HG03457 (cell line): ENCODE measurements at regions not wholly inside any gene's neighbourhood (a gene's known extent, or its start where the extent isn't known, plus 50 kb on each side); places are given as distances from the start of the nearest gene placed in this dataset.

ENCODE experiments used
- ATAC-seq: cut with Tn5 transposase; IDR thresholded peaks from one replicate; pipeline ENCODE4 v1.9.1; 2021; ENCODE audit warnings: moderate number of reproducible peaks; ENCODE audit not compliant: unreplicated experiment

DNA sequence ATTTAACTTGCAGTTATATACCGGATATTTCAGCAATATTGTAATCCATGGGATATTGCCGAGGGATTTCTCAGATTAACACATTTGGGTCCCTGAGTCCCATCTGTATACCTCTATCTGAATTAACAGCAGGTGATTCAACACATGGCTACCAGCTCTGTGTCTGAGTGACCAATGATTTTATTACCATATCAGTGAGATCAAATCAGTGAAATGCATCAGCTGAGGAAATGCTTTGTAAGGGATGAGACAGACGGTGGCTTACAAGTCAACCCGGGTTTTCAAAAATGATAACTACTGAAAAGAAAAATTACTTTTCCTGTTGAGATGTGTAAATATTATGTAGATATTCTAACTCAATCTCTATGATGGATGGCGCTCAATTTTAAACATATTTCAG lies 504.1 kb upstream of the PKN2 start:
- no peak for ATAC-seq

DNA sequence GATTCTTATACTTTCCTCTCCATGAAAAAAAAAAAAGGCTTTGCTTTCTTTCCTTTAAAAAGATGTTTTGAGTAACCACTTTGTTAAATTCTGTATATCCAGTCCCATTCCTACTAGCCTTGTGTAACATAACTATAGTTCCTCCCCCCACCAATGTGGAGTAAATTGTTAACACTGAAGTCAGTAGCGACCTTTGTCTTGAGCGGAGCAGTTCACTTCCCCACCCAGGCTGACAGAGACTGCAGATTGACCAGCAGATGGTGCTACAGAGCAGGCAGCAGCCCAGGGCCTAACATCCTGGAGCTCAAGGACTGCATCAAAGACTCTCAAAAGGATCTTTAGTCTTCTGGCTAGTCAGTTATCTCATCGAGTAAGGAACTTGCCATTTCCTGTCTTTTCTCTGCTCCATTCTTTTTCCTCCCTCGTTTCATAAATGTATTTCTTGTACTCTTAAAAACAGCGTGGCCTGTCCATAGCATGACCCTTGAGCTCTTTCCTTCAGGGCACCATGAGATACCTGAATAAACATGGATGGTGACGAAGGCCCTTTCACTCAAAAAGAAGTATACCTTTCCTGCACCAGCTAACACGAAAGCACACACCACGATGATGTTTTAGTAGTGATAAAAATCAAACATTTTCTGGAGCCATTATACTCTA lies 503.5 kb upstream of the PKN2 start:
- peak; percentile 95 for ATAC-seq

DNA sequence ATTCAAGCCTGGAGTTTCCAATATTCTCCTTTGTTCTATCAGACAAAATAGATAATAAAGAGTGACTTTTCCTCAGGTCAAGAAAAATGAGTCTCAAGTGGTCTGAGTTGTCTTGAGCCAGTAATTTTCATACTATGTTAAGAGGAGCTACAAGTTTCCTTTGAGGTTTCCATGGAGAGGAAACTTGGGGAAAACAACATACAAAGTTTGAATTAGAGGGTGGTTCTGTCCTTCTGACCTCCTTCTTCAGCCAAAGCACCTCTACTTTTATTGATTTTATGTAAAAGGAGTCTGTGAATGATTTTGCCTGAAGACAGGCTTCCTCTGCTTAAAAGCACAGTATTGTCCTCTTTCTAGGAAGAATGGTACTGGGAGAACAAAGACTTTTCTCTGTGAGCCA lies 497.2 kb upstream of the PKN2 start:
- no peak for ATAC-seq

DNA sequence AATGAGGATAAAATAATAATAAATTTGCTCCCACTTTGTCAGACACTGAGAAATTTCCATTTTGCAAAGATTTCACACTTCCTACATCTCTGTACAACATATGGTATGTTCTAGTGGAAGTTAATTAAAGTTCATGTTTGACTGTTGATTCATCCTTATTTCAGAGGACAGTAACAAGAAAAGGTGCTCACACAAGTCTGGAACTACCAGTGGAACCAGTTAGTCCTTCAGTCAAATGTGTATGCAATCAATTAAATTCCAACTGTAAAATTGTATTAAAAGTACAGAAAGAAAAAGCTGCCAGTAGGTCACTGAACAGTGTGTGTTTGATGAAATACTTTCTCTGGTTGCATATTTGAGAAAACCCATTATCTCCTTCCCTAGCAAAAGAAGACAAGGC lies 496.0 kb upstream of the PKN2 start:
- ATAC-seq, result no peak

DNA sequence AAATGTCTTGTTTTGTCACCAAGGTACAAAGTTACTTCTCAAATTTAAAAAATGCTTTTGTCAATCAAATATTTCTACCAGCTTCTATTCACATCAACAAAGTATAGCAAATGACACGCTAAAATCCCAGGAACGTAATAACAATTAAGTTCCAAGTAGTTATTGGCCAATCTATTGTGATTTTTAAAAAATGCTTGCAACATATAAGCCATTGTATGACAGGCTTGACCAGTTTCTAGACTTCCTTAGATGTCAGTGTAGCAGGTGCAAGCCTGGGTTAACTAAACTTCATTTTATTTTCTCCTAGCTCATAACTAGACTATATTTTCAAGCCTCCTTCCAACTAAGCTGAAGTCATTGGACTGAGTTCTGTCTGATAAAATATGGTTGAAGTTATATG lies 494.5 kb upstream of the PKN2 start:
- no peak for ATAC-seq

DNA sequence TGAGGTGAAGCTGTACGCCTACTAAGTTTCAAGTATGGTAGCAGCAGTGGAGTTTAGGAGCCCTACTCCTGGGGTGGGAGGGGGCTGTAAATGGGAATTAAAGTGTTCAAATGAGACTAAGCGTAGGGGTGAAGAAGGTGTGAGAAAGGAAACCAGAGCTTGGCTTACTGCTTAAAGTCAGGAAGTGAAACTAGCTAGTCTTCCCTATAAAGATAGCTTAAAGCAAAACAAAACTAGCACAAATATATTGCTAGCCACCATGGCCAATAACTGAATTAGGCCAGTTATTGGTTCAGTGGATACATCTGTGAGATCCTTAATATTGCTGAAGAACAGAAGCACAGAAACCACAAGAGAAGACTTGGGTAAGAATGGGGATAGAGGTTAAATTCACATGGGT lies 492.2 kb upstream of the PKN2 start:
- peak; percentile 91 for ATAC-seq

DNA sequence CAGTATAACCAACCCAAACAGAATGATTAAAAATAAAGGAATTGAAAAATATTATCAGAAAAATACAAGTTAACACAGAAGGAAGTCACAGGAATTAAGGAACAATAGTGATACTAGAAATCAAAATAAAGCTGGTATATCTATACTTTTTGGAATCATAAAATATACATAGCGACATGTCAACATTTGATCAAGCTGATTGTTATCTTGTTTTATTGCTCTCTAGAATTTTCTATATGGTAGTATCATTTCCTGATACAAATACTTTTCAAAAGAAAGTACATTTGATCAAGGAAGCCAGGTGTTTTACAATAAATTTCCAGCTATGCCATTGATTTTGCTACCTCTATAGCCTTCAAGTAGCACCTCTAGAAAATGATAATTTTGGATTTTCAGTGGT lies 489.5 kb upstream of the PKN2 start:
- no peak for ATAC-seq

DNA sequence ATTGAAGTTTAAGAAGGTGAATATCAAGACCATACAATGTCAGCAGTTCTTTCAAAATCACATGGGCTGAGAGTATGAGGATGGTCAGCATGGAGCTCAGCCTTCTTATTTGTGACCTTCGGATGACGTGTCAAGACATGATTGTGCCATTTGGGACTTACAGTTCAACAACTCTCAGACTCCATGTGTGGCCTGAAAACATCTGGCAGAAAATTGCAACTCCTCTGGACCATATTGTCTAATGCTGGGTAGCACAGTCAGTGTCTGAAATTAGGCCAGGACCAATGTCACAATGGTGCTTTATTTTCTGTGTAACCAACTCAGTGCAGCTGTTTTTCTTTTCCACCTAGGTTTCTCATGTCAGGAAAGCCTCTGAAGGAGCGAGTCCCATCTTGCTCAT lies 483.5 kb upstream of the PKN2 start:
- no peak for ATAC-seq

DNA sequence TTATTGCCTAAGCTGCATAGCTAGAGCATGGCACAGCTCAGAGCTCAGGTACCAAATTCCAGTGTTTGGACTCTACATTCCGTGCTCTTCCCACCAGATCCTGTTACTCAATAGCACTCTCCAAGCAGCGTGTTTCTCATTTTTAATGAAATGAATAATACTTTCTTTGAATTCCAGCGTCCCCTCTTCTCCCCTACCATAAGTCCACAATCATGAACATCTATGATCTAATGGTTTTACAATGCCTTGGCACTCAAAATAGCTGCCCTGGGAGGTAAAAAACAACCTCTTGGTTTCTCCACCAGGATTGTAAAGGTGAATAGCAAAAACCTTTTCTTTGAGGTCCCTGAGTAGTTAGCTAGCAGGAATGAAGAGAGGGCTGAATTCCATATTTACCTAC lies 480.0 kb upstream of the PKN2 start:
- ATAC-seq, result no peak

DNA sequence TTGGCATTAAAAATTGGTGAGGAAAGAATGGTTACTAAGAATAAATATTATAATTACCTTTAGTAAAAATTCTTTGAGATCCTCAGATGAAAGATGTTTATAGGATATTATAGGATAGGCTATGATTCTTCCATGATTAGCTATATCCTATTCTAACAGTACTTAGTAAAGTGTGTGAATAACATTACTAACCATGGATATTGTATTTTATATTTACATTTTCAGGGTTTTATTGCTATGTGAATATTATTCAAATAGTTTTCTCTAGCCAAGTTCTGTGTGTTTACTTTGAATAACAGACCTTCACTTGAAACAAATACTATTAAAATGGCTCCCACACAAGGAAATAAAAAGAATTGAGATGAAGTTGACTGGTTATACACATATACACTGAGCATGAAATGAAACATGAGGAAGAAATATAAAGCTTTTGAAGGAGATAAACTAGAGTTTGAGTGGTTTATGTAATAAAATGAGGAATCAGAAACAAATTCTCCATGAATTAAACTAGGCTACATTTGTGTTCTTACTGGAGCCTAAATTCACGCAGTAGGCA lies 479.4 kb upstream of the PKN2 start:
- ATAC-seq, result no peak

DNA sequence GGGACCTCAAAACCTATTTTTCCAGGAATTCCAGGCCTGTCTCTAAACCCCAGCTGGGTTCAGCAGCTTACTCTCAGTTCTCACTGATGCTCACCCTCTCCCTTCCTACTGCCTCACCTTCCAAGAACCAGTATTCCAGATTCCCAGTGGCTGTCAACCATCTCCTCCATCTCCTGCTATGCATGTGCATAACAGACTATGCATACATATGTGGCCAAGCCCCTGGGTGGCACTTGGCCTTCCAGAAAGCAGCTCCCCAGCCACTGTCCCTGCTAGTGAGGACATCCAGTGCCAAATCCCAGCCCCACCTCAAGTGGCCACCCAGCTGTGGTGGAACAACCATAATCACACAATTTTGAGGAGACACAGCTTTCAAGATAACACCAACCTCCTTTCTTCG lies 475.7 kb upstream of the PKN2 start:
- ATAC-seq, result no peak

DNA sequence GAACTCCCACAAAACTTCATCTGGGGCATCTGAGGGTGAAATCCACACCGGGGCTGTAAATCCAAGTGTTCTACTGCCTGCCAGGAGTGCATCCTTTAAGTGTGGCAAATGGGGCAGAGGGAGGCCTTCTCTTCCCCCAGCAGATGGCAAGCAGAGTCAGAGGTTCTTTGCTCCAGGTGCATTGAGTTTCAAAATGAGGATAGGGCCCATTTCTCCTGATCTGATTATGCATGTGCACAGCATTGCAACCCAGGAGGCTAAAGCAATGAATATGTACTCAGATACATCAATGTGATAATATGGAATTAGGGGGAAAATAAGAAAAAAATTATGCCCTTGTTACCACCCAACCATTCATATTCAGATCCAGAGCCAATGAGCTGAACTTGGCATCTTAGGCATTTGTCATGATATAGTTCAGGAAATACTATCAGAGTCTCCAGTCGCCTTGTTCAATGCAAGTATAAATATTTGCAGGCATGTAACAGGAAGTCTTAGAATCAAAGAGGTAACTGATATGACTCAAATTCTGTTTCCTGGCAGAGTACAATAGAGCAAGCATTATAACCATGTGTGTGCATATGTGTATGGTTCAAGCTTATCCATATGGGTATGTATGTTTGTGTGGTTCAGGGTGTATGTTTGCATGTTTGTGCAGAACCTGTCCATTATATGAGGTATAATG lies 473.8 kb upstream of the PKN2 start:
- no peak for ATAC-seq

DNA sequence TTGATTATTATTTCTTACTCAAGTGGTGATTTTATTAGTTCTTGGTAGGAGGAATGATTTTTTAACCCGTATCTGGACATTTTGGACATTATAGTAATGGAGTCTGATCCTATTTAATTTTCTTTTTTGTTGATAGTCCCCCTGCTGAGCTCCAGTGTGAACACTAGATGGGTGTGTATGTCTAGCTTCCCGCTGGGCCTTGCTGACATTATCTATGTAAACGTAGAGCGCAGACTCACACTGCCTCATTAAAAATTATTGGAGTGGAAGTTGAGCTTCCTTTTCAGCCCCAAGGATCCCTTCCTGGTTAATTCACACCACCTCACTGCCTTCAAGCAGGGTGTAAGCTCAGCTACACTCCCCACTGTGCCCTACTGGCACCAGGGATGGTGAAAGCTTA lies 467.6 kb upstream of the PKN2 start:
- ATAC-seq, result no peak

DNA sequence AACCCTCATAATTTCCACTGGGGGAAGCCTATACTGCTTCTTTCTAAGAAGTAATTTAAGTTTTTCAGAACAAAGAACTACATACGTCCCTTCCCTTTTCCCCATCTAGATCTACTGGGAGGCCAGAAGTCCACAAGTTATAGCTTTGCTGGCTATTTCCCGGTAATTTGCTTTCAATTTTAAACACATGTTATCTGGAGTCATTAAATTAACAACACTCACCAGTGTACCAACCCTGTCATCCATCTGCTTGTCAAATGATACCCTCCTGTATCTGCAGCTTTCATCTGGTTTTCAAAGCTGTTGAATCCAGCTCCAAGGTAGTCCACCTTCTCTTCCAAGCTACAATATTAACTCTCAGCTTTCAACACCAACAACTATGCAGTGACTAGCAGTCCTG lies 466.7 kb upstream of the PKN2 start:
- ATAC-seq, result no peak

DNA sequence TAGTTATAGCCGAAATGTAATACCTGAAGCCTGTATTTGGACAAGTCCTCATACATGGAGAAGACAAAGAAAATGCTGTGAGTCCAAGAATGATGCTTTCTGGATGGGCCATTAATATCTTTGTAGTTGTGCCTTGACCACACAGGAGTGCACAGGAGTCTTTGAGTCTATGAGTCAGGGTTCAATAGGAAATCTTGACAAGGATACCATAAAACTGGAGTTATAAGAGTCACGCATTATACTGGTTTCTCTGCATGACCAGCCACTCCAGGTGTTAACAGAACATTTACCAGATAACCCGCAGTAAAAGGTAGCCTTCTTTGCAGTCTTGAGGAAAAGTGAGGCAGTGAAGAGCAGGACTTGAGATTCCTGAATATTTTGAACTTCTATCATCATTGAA lies 464.6 kb upstream of the PKN2 start:
- ATAC-seq, result no peak

DNA sequence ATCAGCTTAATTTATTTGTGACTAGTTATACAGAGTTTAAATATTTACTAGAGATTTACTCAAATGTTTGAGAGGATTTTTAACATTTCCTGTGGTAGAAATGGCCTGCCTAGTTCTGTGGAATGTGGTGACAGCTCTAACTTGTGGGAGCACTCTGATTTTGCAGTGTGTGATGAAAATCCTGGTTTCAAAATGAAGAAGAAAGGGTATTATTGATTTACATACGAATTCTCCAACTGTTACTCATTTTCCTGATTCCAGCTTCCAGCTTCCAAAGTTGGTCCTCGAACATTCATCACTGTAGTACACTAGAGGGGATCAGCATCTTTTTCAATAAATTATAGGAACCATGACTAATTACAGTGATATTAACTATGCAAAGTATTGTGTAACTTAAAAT lies 462.7 kb upstream of the PKN2 start:
- ATAC-seq, result no peak

DNA sequence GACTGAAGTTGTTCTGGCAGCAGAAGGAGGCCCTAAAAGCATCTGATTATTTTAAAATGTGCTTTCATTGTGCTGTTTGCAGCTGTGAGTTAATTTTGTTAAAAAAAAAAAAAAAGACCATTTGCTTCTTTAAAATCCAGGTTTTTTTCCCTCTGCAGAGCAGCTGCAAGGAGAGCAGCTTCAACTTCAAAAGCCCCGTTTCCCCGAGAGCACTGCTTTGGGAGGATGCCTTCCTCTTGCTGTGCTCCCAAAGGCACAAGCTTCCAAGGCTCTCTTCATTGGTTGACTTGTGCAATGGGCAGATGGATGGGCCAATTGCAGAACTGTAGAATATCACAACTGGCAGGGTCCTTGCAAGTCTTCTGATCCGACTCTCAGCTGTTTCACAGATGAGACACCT lies 459.2 kb upstream of the PKN2 start:
- ATAC-seq, result no peak

DNA sequence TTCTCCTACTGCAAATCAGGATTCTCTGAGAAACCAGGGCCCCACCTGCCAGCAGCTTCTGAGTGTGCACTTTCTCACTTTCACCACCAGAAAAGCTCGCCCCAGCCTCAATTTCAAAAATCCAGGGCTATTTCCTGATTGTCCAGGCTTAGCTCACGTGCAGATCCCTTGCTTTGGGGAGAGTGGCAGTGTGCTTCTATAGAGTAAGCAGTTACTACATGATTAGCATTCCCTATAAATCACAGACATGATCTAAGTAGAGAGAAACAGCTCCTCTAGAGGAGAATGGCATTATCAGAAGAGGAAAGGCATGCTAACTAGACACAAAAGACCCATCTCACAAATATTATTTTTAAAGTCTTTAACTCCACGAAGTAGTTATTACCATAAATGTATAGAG lies 456.0 kb upstream of the PKN2 start:
- no peak for ATAC-seq

DNA sequence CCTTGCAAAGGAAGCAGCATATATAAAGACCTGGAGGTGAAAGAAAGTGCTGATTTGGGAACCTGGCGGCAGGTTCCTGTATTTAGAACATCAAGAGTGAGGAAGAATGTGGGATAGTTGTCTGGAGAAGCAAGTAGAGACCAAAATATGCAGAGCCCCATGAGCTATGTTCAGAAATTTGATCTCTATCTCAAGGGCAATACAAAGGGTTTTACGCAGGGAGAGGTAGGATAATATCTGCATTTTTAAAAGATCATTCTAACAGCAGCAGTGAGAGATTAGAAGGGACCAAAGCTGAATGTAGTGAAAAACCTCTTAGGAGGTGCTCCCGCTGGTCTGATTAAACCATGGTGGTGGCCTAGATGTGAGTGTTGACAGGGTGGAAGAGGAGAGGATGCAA lies 453.9 kb upstream of the PKN2 start:
- no peak for ATAC-seq

DNA sequence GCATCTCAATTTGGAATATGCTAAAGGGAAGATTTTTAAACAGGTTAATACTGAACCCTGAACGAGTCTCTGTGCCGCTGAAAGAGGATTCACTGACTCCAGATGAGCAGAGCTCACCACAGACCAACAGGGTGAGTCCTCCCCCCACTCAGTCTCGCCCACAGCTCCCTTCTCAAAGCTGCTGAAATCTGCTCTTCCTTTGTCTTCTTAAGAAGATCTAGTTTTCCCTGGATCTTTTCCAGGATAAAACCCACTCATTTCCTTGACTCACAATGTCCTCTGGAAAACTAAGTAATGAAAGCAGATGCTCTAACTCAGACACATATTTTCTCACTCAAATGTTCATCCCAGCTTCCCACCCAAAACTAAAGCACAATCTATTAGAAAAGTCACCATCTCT lies 447.0 kb upstream of the PKN2 start:
- no peak for ATAC-seq

DNA sequence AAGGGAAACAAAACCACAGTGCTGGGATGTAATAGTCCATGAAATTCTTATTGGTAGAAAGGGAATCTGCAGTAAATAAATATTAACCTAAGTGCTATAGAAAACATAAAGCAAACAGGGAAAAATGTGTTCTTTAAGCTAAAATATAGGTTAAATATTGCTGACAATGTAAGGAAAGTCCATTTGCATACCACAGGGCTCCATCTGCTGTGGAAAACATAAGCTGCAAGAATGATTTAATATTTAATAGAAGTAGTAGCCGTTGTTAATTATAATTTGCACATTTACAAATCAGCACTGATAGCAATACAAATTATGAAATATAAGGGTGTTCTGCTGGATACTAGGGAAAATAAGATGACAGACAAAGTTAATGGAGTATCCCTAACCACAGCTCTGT lies 444.9 kb upstream of the PKN2 start:
- no peak for ATAC-seq

DNA sequence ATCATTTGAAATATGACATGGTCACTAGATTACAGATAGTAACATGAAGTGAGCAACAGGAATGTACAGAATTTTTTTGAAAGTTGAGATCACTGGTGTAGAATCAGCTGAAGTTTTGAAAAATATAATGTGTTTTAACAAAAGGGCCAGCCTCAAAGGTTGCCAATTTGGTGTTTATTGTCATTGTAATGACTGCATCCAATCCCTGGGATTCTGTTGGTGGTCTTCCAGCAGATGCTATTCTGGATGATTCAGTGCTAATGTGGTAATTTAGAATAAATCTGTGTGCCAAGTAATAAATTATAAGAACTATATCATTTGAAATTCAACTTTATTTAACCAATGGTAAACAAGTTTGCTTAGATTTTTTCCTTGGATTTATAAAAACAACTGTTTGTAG lies 436.4 kb upstream of the PKN2 start:
- no peak for ATAC-seq

DNA sequence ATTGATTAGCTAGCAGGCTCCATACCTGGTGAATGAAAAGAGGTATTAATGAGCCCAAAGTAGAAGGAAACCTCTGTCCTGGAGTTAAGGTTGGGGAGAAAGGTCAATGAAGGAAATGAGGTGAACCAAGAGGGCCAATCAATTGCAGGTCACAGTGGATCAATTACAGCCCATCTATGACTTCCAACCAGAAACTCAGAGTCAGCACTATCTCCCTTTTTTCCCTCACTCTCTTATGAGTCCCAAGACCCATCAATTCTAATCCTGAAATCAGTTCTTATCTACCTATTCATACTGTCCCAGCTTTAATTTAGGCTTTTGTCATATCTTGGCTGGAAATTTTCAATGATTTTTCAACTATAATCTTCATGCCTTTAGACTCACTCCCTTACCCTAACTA lies 433.2 kb upstream of the PKN2 start:
- no peak for ATAC-seq
